ENCODE measurements at regions not wholly inside any gene's neighbourhood (a gene's known extent, or its start where the extent isn't known, plus 50 kb on each side); places are given as distances from the start of the nearest gene placed in this dataset.

DNA sequence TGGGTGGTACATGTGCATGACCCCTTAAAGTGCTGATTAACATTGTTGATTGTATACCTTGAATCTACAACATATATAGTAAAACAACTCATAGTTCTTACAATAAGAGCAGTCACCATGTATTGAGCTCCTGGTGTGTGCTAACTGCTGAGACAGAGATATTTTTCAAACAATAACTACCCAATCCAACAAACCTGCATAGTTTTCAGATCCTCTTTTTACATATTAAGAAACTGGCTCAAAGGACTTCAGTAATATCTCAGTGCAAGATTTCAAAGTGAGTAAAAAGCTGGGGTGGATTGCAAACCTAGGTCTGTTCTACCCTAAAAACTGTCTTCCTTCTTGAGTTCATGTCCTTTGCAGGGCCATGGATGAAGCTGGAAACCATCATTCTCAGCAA is 272.2 kb downstream of the SNX13 start:
- TF ChIP-seq, protein P1, sequence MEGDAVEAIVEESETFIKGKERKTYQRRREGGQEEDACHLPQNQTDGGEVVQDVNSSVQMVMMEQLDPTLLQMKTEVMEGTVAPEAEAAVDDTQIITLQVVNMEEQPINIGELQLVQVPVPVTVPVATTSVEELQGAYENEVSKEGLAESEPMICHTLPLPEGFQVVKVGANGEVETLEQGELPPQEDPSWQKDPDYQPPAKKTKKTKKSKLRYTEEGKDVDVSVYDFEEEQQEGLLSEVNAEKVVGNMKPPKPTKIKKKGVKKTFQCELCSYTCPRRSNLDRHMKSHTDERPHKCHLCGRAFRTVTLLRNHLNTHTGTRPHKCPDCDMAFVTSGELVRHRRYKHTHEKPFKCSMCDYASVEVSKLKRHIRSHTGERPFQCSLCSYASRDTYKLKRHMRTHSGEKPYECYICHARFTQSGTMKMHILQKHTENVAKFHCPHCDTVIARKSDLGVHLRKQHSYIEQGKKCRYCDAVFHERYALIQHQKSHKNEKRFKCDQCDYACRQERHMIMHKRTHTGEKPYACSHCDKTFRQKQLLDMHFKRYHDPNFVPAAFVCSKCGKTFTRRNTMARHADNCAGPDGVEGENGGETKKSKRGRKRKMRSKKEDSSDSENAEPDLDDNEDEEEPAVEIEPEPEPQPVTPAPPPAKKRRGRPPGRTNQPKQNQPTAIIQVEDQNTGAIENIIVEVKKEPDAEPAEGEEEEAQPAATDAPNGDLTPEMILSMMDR (IDR thresholded peaks at IDR 0.05 in 2 of 3, conservative IDR thresholded peaks at IDR 0.05 in 1 of 3; ENCODE audit: borderline replicate concordance in 1 of 3, insufficient read depth in 1 of 3, low read depth in 2 of 3, low read length in 2 of 3), result no peak
- TF ChIP-seq, protein P2, sequence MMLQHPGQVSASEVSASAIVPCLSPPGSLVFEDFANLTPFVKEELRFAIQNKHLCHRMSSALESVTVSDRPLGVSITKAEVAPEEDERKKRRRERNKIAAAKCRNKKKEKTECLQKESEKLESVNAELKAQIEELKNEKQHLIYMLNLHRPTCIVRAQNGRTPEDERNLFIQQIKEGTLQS (IDR thresholded peaks at IDR 0.05), result no peak
- TF ChIP-seq SP1 (IDR thresholded peaks at IDR 0.05; ENCODE audit: low read depth) (no peak), POLR2A (IDR thresholded peaks at IDR 0.05; ENCODE audit: borderline replicate concordance, extremely low read depth, insufficient read depth, insufficient read length) (no peak)
